GM12878 (cell line): ENCODE measurements at regions not wholly inside any gene's neighbourhood (a gene's known extent, or its start where the extent isn't known, plus 50 kb on each side); places are given as distances from the start of the nearest gene placed in this dataset.

Source experiments
- ATAC-seq: fragments of 200-7000 bp; cut with Tn5 transposase; 3 replicates; pipeline ENCODE4 v1.9.1; 2020; ENCODE audit warnings: mild to moderate bottlenecking, moderate library complexity
- BruUV-seq: library from RNA; stranded (reverse); fragments of 400-500 nt; replicated peaks from 2 replicates; lab custom pipeline; 2021; lab: Mats Ljungman, UMichigan
- CTCF ChIA-PET: fragments of 300-600 bp; sonication (Branson Sonifier 250); formaldehyde crosslinking; extraction: SDS; loops from one replicate; lab custom pipeline; 2021; ENCODE audit warnings: inconsistent platforms; lab: Yijun Ruan, JAX
- POLR2A ChIA-PET: fragments of 350-600 bp; formaldehyde crosslinking; extraction: SDS; loops from one replicate; lab custom pipeline; 2021; ENCODE audit warnings: inconsistent platforms; lab: Charles Lee
- RAD21 ChIA-PET: fragments of 300-600 bp; sonication (Branson Sonifier 250); formaldehyde crosslinking; loops from one replicate; lab custom pipeline; 2023; ENCODE audit warnings: antibody characterized with exemption; ENCODE audit not compliant: unreplicated experiment; lab: Charles Lee
- SMC1A ChIA-PET: fragments of 300-600 bp; sonication (Branson Sonifier 250); formaldehyde crosslinking; loops from one replicate; lab custom pipeline; 2023; ENCODE audit not compliant: unreplicated experiment, uncharacterized antibody; lab: Charles Lee
- DNase-seq: peaks from one replicate; pipeline ENCODE4 v3.0.0-alpha.2; 2011; ENCODE audit warnings: low read depth, low spot score
- FAIRE-seq: peaks from 3 replicates; lab custom pipeline; 2011; peaks lifted over from hg19 to GRCh38; lab: Jason Lieb, UNC
- H2AFZ ChIP-seq: 2 replicates; pipeline ENCODE4 v1.6.0; 2011; ENCODE audit warnings: low read depth, low read length, control low read depth; ENCODE audit not compliant: control insufficient read depth
- H3K27ac ChIP-seq: 2 replicates; pipeline ENCODE4 v1.5.1; 2011; ENCODE audit warnings: control low read depth; ENCODE audit not compliant: control insufficient read depth, insufficient read depth
- H3K27me3 ChIP-seq, 2 experiments: replicated peaks in 1 of 2; 2 replicates each; pipeline versions ENCODE4 v1.6.0 to v1.6.1; 2011; ENCODE audit warnings: low read length in 1 of 2; ENCODE audit not compliant: control insufficient read depth in 2 of 2, insufficient read depth in 2 of 2
- H3K36me3 ChIP-seq, 2 experiments: 2 replicates each; pipeline ENCODE4 v1.5.1; 2011; ENCODE audit warnings: low read length in 1 of 2; ENCODE audit not compliant: control insufficient read depth in 2 of 2, insufficient read depth in 2 of 2
- H3K4me1 ChIP-seq: 2 replicates; pipeline ENCODE4 v1.6.1; 2011; ENCODE audit warnings: mild to moderate bottlenecking, low read length, moderate library complexity, mixed read lengths; ENCODE audit not compliant: control insufficient read depth, insufficient read depth
- H3K4me2 ChIP-seq: 2 replicates; pipeline ENCODE4 v1.6.0; 2011; ENCODE audit warnings: control low read depth; ENCODE audit not compliant: control insufficient read depth, insufficient read depth
- H3K4me3 ChIP-seq: fragments of 200-600 bp; sonication (generic); 2 replicates; pipeline ENCODE4 v1.5.1; 2016
- H3K79me2 ChIP-seq: 2 replicates; pipeline ENCODE4 v1.6.0; 2011; ENCODE audit warnings: low read length; ENCODE audit not compliant: control insufficient read depth, insufficient read depth
- H3K9ac ChIP-seq: 2 replicates; pipeline ENCODE4 v1.8.0; 2011; ENCODE audit warnings: low read length, control low read depth, mixed read lengths; ENCODE audit not compliant: control insufficient read depth, insufficient read depth
- H3K9me3 ChIP-seq: replicated peaks from 3 replicates; pipeline ENCODE4 v1.5.1; 2011; ENCODE audit warnings: mild to moderate bottlenecking, low read length; ENCODE audit not compliant: control insufficient read depth, insufficient read depth
- H4K20me1 ChIP-seq: 2 replicates; pipeline ENCODE4 v1.6.0; 2011; ENCODE audit not compliant: control insufficient read depth, insufficient read depth
- BHLHE40 ChIP-seq, 2 experiments: fragments of 450-650 bp in 1 of 2; IDR thresholded peaks; 2 replicates each; pipeline ENCODE4 v1.6.1; 2011 to 2017; ENCODE audit warnings: low read depth in 2 of 2, borderline replicate concordance in 1 of 2, improper control_type of control experiment in 1 of 2, low read length in 1 of 2, mild to moderate bottlenecking in 1 of 2
- EGR1 ChIP-seq, 2 experiments: IDR thresholded peaks; 1 replicate in 1 of 2; 2 replicates in 1 of 2; pipeline ENCODE4 v1.6.1; 2011 to 2012; ENCODE audit warnings: low read depth in 2 of 2, low read length in 2 of 2, borderline replicate concordance in 1 of 2, mild to moderate bottlenecking in 1 of 2, moderate library complexity in 1 of 2
- LARP7 ChIP-seq: fragments of 450-650 bp; IDR thresholded peaks from 2 replicates; pipeline ENCODE4 v1.6.1; 2017; ENCODE audit warnings: mild to moderate bottlenecking
- MEF2B ChIP-seq: fragments of 450-650 bp; IDR thresholded peaks from 2 replicates; pipeline ENCODE4 v1.6.1; 2018; ENCODE audit warnings: mild to moderate bottlenecking, moderate library complexity; ENCODE audit not compliant: partially characterized antibody, poor library complexity, severe bottlenecking
- NFYA ChIP-seq: IDR thresholded peaks from 2 replicates; pipeline ENCODE4 v1.6.1; 2011; ENCODE audit warnings: low read depth, mild to moderate bottlenecking, low read length, improper control_type of control experiment, borderline replicate concordance
- NFYB ChIP-seq: IDR thresholded peaks from 2 replicates; pipeline ENCODE4 v1.6.1; 2011; ENCODE audit warnings: low read depth, mild to moderate bottlenecking, low read length, improper control_type of control experiment, moderate library complexity; ENCODE audit not compliant: insufficient read depth
- POLR2A ChIP-seq: IDR thresholded peaks from 2 replicates; pipeline ENCODE4 v1.6.1; 2011; ENCODE audit warnings: low read depth, mild to moderate bottlenecking, low read length
- RAD21 ChIP-seq: IDR thresholded peaks from 2 replicates; pipeline ENCODE4 v1.6.1; 2011; ENCODE audit warnings: mild to moderate bottlenecking, low read depth, low read length, moderate library complexity; ENCODE audit not compliant: insufficient read depth
- SMAD1 ChIP-seq: fragments of 450-650 bp; IDR thresholded peaks from 2 replicates; pipeline ENCODE4 v1.6.1; 2018; ENCODE audit warnings: mild to moderate bottlenecking, low read depth; ENCODE audit not compliant: partially characterized antibody
- SMAD5 ChIP-seq: IDR thresholded peaks from 2 replicates; pipeline ENCODE4 v1.6.1; 2016; ENCODE audit warnings: antibody characterized with exemption, low read depth
- TCF12 ChIP-seq: IDR thresholded peaks from 2 replicates; pipeline ENCODE4 v1.6.1; 2011; ENCODE audit warnings: low read depth, mild to moderate bottlenecking, low read length
- ZNF622 ChIP-seq: fragments of 450-650 bp; IDR thresholded peaks from 2 replicates; pipeline ENCODE4 v1.6.1; 2017; ENCODE audit warnings: mild to moderate bottlenecking, inconsistent platforms
- ZSCAN29 ChIP-seq: fragments of 450-650 bp; IDR thresholded peaks from 2 replicates; pipeline ENCODE4 v1.6.1; 2017; ENCODE audit warnings: mild to moderate bottlenecking, moderate library complexity
- WGBS: methylation state at CpG from one replicate; pipeline ENCODE4 v1.1.6; 2016; ENCODE audit warnings: low lambda C conversion rate; ENCODE audit not compliant: insufficient replicate concordance, insufficient coverage; ENCODE audit errors: missing lambda C conversion rate; 5-methylcytosine and 5-hydroxymethylcytosine counted together
- in situ Hi-C: fragments of 300-500 bp; cut with MboI; formaldehyde crosslinking; loops from 9 replicates; pipeline ENCODE4 v1.14.3; 2018; ENCODE audit warnings: mixed read lengths
- intact Hi-C: fragments of 100-400 bp; cut with micrococcal nuclease; formaldehyde crosslinking; loops from one replicate; pipeline ENCODE4 v1.14.2; 2022; ENCODE audit not compliant: unreplicated experiment

- no peak for FAIRE-seq
- H3K79me2 ChIP-seq, result no peaks in the 10 kb centered on the region
- no peak overlapping the region for H3K4me3 ChIP-seq
- TF ChIP-seq MEF2B, result no peak
- no peak for TF ChIP-seq POLR2A
- TF ChIP-seq TCF12, result no peak
- no peak for TF ChIP-seq NFYA
- TF ChIP-seq, all 136 proteins: peak for 0
- ChIA-PET SMC1A (interaction anchor here (0.6 to 0.8 kb wide), 2 partner anchors 8 to 168 kb away, joined by 3 read pairs; no protein-coding TSS in a partner anchor), RAD21 (no interaction called here), CTCF (no interaction called here), POLR2A (no interaction called here)
- 8% methylated on average over 4 of the region's 4 CpGs for WGBS
- Histone ChIP-seq H3K4me1 (no peaks in the 10 kb centered on the region), H3K4me2 (no peak overlapping the region), H3K27me3 (no peaks in the 10 kb centered on the region), H2AFZ (no peak overlapping the region), H3K9me3 (no peaks in the 10 kb centered on the region), H3K27ac (no peak overlapping the region), H4K20me1 (no peaks in the 10 kb centered on the region), H3K36me3 (no peaks in the 10 kb centered on the region), H3K9ac (no peak overlapping the region)
- intact Hi-C loops (no loop called here), in situ Hi-C loops (no loop called here)
- ATAC-seq, result no peak
- DNase-seq, result no peak
- no TSS peak for BruUV-seq
Measured at GRCh38 chr9:107715740-107716139, 226.2 kb upstream of the KLF4 start.

- in situ Hi-C loops, result no loop called here
- BruUV-seq, result no TSS peak
- no peak for DNase-seq
Measured at GRCh38 chr9:107713470-107713869, 223.9 kb upstream of the KLF4 start.

More at GRCh38 chr9:107713470-107713869, 223.9 kb upstream of the KLF4 start:
- Histone ChIP-seq H3K9me3 (no peaks in the 10 kb centered on the region), H4K20me1 (no peaks in the 10 kb centered on the region), H3K9ac (no peak overlapping the region), H2AFZ (no peak overlapping the region), H3K4me2 (no peak overlapping the region), H3K4me1 (no peaks in the 10 kb centered on the region), H3K27ac (no peak overlapping the region), H3K4me3 (no peak overlapping the region), H3K36me3 (no peaks in the 10 kb centered on the region), H3K79me2 (no peaks in the 10 kb centered on the region), H3K27me3 (no peaks in the 10 kb centered on the region)
- intact Hi-C loops, result no loop called here
- ChIA-PET POLR2A (no interaction called here), RAD21 (interaction anchor here (0.6 kb wide), 1 partner anchor 14 kb away, joined by 3 read pairs; no protein-coding TSS in a partner anchor), CTCF (no interaction called here), SMC1A (interaction anchor here (1.5 kb wide), 1 partner anchor 65 kb away, joined by 3 read pairs; no protein-coding TSS in a partner anchor)
- TF ChIP-seq ZSCAN29 (no peak), BHLHE40 (IDR thresholded peaks at IDR 0.05; ENCODE audit: borderline replicate concordance in 1 of 2, low read depth in 2 of 2, low read length in 1 of 2) (no peak), RAD21 (no peak), NFYB (no peak), EGR1 (IDR thresholded peaks at IDR 0.05; ENCODE audit: borderline replicate concordance in 1 of 2, low read depth in 2 of 2, low read length in 2 of 2) (no peak), ZNF622 (no peak), LARP7 (no peak), SMAD5 (no peak), SMAD1 (no peak)
- FAIRE-seq (no peak), ATAC-seq (no peak)
- 0% methylated on average over 3 of the region's 4 CpGs for WGBS
